A204.1 (cell line): ENCODE measurements at regions not wholly inside any gene's neighbourhood (a gene's known extent, or its start where the extent isn't known, plus 50 kb on each side); places are given as distances from the start of the nearest gene placed in this dataset.
"Not testable (repeated sequence)": the region's sequence is repeated elsewhere in the genome, so short reads cannot be mapped to it uniquely, and the experiment has no call there.

Experiments
- FAIRE-seq: peaks from 2 replicates; lab custom pipeline; 2012; peaks lifted over from hg19 to GRCh38; lab: Jason Lieb, UNC

- FAIRE-seq = no peak
These were observed 334.6 kb downstream of the CRPPA start for GRCh38 chr7:16086743-16087142.

- FAIRE-seq = not testable (repeated sequence)
These were observed 335.6 kb downstream of the CRPPA start for GRCh38 chr7:16085780-16086179.

GRCh38 chr7:16084875-16085274, 336.5 kb downstream of the CRPPA start:
- FAIRE-seq = no peak

- no peak for FAIRE-seq
These were observed 337.0 kb downstream of the CRPPA start for GRCh38 chr7:16084370-16084769.

GRCh38 chr7:16083931-16084330, 337.4 kb downstream of the CRPPA start:
- no peak for FAIRE-seq

- FAIRE-seq = no peak
These were observed 341.2 kb downstream of the CRPPA start for GRCh38 chr7:16080131-16080530.

GRCh38 chr7:16079723-16080122, 341.6 kb downstream of the CRPPA start:
- no peak for FAIRE-seq

GRCh38 chr7:16078076-16078952, 343.0 kb downstream of the CRPPA start:
- FAIRE-seq = peak; percentile 97

- FAIRE-seq = peak; percentile 99
These were observed 350.0 kb downstream of the CRPPA start for GRCh38 chr7:16071246-16071857.

GRCh38 chr7:16070806-16071205, 350.5 kb downstream of the CRPPA start:
- no peak for FAIRE-seq

GRCh38 chr7:16069998-16070397, 351.3 kb downstream of the CRPPA start:
- FAIRE-seq = no peak

GRCh38 chr7:16068183-16068582, 353.2 kb downstream of the CRPPA start:
- FAIRE-seq = no peak

- no peak for FAIRE-seq
These were observed 353.6 kb downstream of the CRPPA start for GRCh38 chr7:16067711-16068110.

GRCh38 chr7:16066805-16067459, 354.4 kb downstream of the CRPPA start:
- FAIRE-seq = no peak

- peak; percentile 21 for FAIRE-seq
These were observed 355.4 kb downstream of the CRPPA start for GRCh38 chr7:16065939-16066338.

- no peak for FAIRE-seq
These were observed 357.3 kb downstream of the CRPPA start for GRCh38 chr7:16063716-16064675.

GRCh38 chr7:16063221-16063620, 358.1 kb downstream of the CRPPA start:
- FAIRE-seq = no peak

GRCh38 chr7:16062269-16062668, 359.1 kb downstream of the CRPPA start:
- FAIRE-seq = no peak

GRCh38 chr7:16061630-16062029, 359.7 kb downstream of the CRPPA start:
- no peak for FAIRE-seq

- FAIRE-seq = no peak
These were observed 360.3 kb downstream of the CRPPA start for GRCh38 chr7:16061011-16061410.

- FAIRE-seq = no peak
These were observed 360.8 kb downstream of the CRPPA start for GRCh38 chr7:16060502-16060901.
